ENCODE measurements at regions not wholly inside any gene's neighbourhood (a gene's known extent, or its start where the extent isn't known, plus 50 kb on each side); places are given as distances from the start of the nearest gene placed in this dataset.

DNA sequence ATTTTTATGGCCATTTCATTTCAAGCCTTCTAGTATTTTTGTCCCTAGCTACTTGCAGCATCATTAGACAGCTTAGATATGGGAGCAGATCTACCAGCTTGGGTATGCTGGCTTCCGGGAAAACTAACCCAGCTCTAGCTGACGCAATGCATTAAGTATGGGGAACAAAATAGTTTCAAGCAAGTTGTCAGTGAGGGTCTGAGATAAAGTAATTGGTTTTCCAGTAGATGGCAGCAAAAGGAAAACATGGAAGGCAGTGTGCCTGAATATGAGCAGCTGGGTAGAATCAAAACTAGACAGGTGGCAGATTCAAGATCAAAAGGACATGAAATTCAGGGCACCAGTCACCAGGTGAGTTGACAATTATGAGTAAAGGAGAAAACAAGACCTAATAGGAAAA lies 340.9 kb upstream of the CTSO start:
- Histone ChIP-seq H3K27me3 (ENCODE audit: control insufficient read depth in 2 of 2, insufficient read depth in 2 of 2, low read length in 2 of 2) (no peaks in the 10 kb centered on the region), H3K4me3 (replicated peaks in 1 of 3; ENCODE audit: insufficient read depth in 1 of 3, low read depth in 1 of 3, low read length in 3 of 3) (no peak overlapping the region), H3K9me3 (replicated peaks; ENCODE audit: control insufficient read depth, insufficient read depth, low read length) (no peaks in the 10 kb centered on the region), H3K27ac (ENCODE audit: insufficient read depth, low read depth, low read length) (peak overlapping the region; percentile 29), H3K9ac (replicated peaks; ENCODE audit: extremely low read depth, insufficient read depth, low read length) (no peak overlapping the region), H3K4me1 (ENCODE audit: control insufficient read depth, extremely low read depth, insufficient read depth, low read length) (peaks cover 7% of the 10 kb centered on the region), H3K79me2 (ENCODE audit: control insufficient read depth, insufficient read depth, low read length) (no peaks in the 10 kb centered on the region), H2AFZ (ENCODE audit: low read depth, low read length) (no peak overlapping the region), H3K9me1 (replicated peaks; ENCODE audit: control insufficient read depth, extremely low read depth, insufficient read depth, low read length) (no peaks in the 10 kb centered on the region), H4K20me1 (replicated peaks; ENCODE audit: control insufficient read depth, extremely low read depth, insufficient read depth, low read length) (no peaks in the 10 kb centered on the region), H3K4me2 (ENCODE audit: insufficient read depth, low read length) (no peak overlapping the region), H3K36me3 (ENCODE audit: control insufficient read depth in 2 of 2, extremely low read depth in 1 of 2, insufficient read depth in 2 of 2, low read length in 2 of 2) (no peaks in the 10 kb centered on the region)
- no TSS peak for BruUV-seq (replicated peaks)
- intact Hi-C loops (cut with micrococcal nuclease) = loop anchor here (1.0 to 10.0 kb wide), 4 partner anchors 674 to 923 kb away; no protein-coding TSS in a partner anchor
- TF ChIP-seq FOS (IDR thresholded peaks at IDR 0.05; ENCODE audit: borderline replicate concordance, insufficient read depth, low read length) (no peak), MYC (IDR thresholded peaks at IDR 0.05; ENCODE audit: low read depth, low read length) (no peak), GATA2 (IDR thresholded peaks at IDR 0.05; ENCODE audit: insufficient read depth, insufficient read length, low read depth, low read length) (no peak), POLR2AphosphoS5 (IDR thresholded peaks at IDR 0.05; ENCODE audit: insufficient read depth, low read depth, low read length) (no peak), POLR2A (IDR thresholded peaks at IDR 0.05; ENCODE audit: low read depth, low read length) (no peak), JUN (IDR thresholded peaks at IDR 0.05; ENCODE audit: borderline replicate concordance, insufficient read depth, insufficient read length, low read depth) (no peak), EZH2 (IDR thresholded peaks at IDR 0.05; ENCODE audit: borderline replicate concordance, low read depth, low read length, severe bottlenecking) (no peak)
- TF ChIP-seq, protein P1, sequence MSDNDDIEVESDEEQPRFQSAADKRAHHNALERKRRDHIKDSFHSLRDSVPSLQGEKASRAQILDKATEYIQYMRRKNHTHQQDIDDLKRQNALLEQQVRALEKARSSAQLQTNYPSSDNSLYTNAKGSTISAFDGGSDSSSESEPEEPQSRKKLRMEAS (IDR thresholded peaks at IDR 0.05; ENCODE audit: insufficient read depth, insufficient read length) = no peak
- TF ChIP-seq, protein P2, sequence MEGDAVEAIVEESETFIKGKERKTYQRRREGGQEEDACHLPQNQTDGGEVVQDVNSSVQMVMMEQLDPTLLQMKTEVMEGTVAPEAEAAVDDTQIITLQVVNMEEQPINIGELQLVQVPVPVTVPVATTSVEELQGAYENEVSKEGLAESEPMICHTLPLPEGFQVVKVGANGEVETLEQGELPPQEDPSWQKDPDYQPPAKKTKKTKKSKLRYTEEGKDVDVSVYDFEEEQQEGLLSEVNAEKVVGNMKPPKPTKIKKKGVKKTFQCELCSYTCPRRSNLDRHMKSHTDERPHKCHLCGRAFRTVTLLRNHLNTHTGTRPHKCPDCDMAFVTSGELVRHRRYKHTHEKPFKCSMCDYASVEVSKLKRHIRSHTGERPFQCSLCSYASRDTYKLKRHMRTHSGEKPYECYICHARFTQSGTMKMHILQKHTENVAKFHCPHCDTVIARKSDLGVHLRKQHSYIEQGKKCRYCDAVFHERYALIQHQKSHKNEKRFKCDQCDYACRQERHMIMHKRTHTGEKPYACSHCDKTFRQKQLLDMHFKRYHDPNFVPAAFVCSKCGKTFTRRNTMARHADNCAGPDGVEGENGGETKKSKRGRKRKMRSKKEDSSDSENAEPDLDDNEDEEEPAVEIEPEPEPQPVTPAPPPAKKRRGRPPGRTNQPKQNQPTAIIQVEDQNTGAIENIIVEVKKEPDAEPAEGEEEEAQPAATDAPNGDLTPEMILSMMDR (IDR thresholded peaks at IDR 0.05; ENCODE audit: extremely low read depth in 1 of 2, insufficient read depth in 1 of 2, low read depth in 1 of 2, low read length in 2 of 2) = no peak
- ChIA-PET POLR2A (interaction anchor here (0.6 kb wide), 1 partner anchor 16 kb away, joined by 3 read pairs; no protein-coding TSS in a partner anchor), CTCF (interaction anchor here (1.1 to 2.4 kb wide), 3 partner anchors 9 to 1684 kb away, joined by 3 to 10 read pairs (median 4); no protein-coding TSS in a partner anchor)
- DNase-seq (ENCODE audit: low read depth, low spot score) (peak; percentile 43), FAIRE-seq (peak; percentile 57)
- dilution Hi-C loops (cut with MboI; ENCODE audit: extremely low pct_ligation_motif_present, low sequenced_read_pairs) = no loop called here

All from endothelial cell of umbilical vein (primary cell).